ENCODE measurements at regions not wholly inside any gene's neighbourhood (a gene's known extent, or its start where the extent isn't known, plus 50 kb on each side); places are given as distances from the start of the nearest gene placed in this dataset.
"Not testable (repeated sequence)": the region's sequence is repeated elsewhere in the genome, so short reads cannot be mapped to it uniquely, and the experiment has no call there.

- no peaks in the 10 kb centered on the region for H3K27me3 ChIP-seq (replicated peaks; ENCODE audit: insufficient read depth)
- no peak for TF ChIP-seq POLR2A (IDR thresholded peaks at IDR 0.05)
- no peak for TF ChIP-seq CTCF (IDR thresholded peaks at IDR 0.05)
- no peak for TF ChIP-seq POLR2AphosphoS5 (IDR thresholded peaks at IDR 0.05)
- H3K4me1 ChIP-seq (replicated peaks), result no peaks in the 10 kb centered on the region
- intact Hi-C loops (cut with DNase I), result no loop called here
- H3K4me3 ChIP-seq, result no peak overlapping the region
- H3K36me3 ChIP-seq, result no peaks in the 10 kb centered on the region
- DNase-seq (ENCODE audit: low spot score), result no peak
- WGBS, result 87% methylated on average over 13 of the region's 16 CpGs
- no peak overlapping the region for H3K27ac ChIP-seq
- no peaks in the 10 kb centered on the region for H3K9me3 ChIP-seq
These were observed 99.2 kb upstream of the PCBD1 start for GRCh38 chr10:70987396-70988130.

GRCh38 chr10:70990156-70990555, 101.8 kb upstream of the PCBD1 start:
- 93% methylated on average over 8 of the region's 8 CpGs for WGBS
- H3K27ac ChIP-seq; H3K9me3 ChIP-seq; H3K4me3 ChIP-seq; DNase-seq (ENCODE audit: low spot score); intact Hi-C loops (cut with DNase I); H3K4me1 ChIP-seq (replicated peaks); H3K27me3 ChIP-seq (replicated peaks; ENCODE audit: insufficient read depth); H3K36me3 ChIP-seq: not testable (repeated sequence)

- Histone ChIP-seq H3K9me3 (no peaks in the 10 kb centered on the region), H3K4me3 (no peak overlapping the region), H3K27ac (no peak overlapping the region), H3K4me1 (replicated peaks) (no peaks in the 10 kb centered on the region), H3K27me3 (replicated peaks; ENCODE audit: insufficient read depth) (no peaks in the 10 kb centered on the region), H3K36me3 (no peaks in the 10 kb centered on the region)
- intact Hi-C loops (cut with DNase I), result no loop called here
- TF ChIP-seq POLR2AphosphoS5 (IDR thresholded peaks at IDR 0.05), result no peak
- no peak for TF ChIP-seq CTCF (IDR thresholded peaks at IDR 0.05)
- TF ChIP-seq POLR2A (IDR thresholded peaks at IDR 0.05), result no peak
- WGBS, result 84% methylated on average over 6 of the region's 6 CpGs
- no peak for DNase-seq (ENCODE audit: low spot score)
These were observed 102.3 kb upstream of the PCBD1 start for GRCh38 chr10:70990681-70991080.

- no peak for DNase-seq (ENCODE audit: low spot score)
- 89% methylated on average over 14 of the region's 14 CpGs for WGBS
These were observed 103.1 kb upstream of the PCBD1 start for GRCh38 chr10:70991140-70992124.

More at GRCh38 chr10:70991140-70992124, 103.1 kb upstream of the PCBD1 start:
- Histone ChIP-seq H3K9me3 (no peaks in the 10 kb centered on the region), H3K4me1 (replicated peaks) (no peaks in the 10 kb centered on the region), H3K4me3 (no peak overlapping the region), H3K36me3 (no peaks in the 10 kb centered on the region), H3K27me3 (replicated peaks; ENCODE audit: insufficient read depth) (no peaks in the 10 kb centered on the region), H3K27ac (no peak overlapping the region)
- intact Hi-C loops (cut with DNase I), result no loop called here
- TF ChIP-seq POLR2A (IDR thresholded peaks at IDR 0.05) (no peak), POLR2AphosphoS5 (IDR thresholded peaks at IDR 0.05) (no peak), CTCF (IDR thresholded peaks at IDR 0.05) (no peak)
